ENCODE measurements at regions not wholly inside any gene's neighbourhood (a gene's known extent, or its start where the extent isn't known, plus 50 kb on each side); places are given as distances from the start of the nearest gene placed in this dataset.

GRCh38 chr5:74135033-74135432 is 505.5 kb downstream of the ENC1 start:
- CTCF ChIA-PET = no interaction called here
- POLR2A ChIA-PET = no interaction called here
- Mint-ChIP-seq H3K36me3 (ENCODE audit: low read depth) (no peaks in the 10 kb centered on the region), H3K4me1 (no peaks in the 10 kb centered on the region), H3K9me3 (no peaks in the 10 kb centered on the region), H3K27ac (no peak overlapping the region), H3K27me3 (peaks cover 2% of the 10 kb centered on the region), H3K4me3 (no peak overlapping the region)
- no peak for ATAC-seq (ENCODE audit: low read depth)
- TF ChIP-seq CTCF (IDR thresholded peaks at IDR 0.05) = no peak
- no peak for DNase-seq
- intact Hi-C loops (cut with micrococcal nuclease) = no loop called here

GRCh38 chr5:74132485-74132884 is 506.5 kb downstream of the ARHGEF28 start:
- POLR2A ChIA-PET = no interaction called here
- H3K4me1 Mint-ChIP-seq = no peaks in the 10 kb centered on the region
- H3K9me3 Mint-ChIP-seq = no peaks in the 10 kb centered on the region
- intact Hi-C loops (cut with micrococcal nuclease) = no loop called here
- peaks cover 2% of the 10 kb centered on the region for H3K27me3 Mint-ChIP-seq
- CTCF ChIA-PET = no interaction called here
- no peak for DNase-seq
- TF ChIP-seq CTCF (IDR thresholded peaks at IDR 0.05) = no peak
- no peak overlapping the region for H3K4me3 Mint-ChIP-seq
- ATAC-seq (ENCODE audit: low read depth) = no peak
- H3K36me3 Mint-ChIP-seq (ENCODE audit: low read depth) = no peaks in the 10 kb centered on the region
- H3K27ac Mint-ChIP-seq = no peak overlapping the region

GRCh38 chr5:74131250-74131649 is 505.3 kb downstream of the ARHGEF28 start:
- TF ChIP-seq CTCF (IDR thresholded peaks at IDR 0.05) = no peak
- no peak overlapping the region for H3K4me3 Mint-ChIP-seq
- no peaks in the 10 kb centered on the region for H3K27me3 Mint-ChIP-seq
- ChIA-PET CTCF (no interaction called here), POLR2A (no interaction called here)
- DNase-seq (no peak), ATAC-seq (ENCODE audit: low read depth) (no peak)
- intact Hi-C loops (cut with micrococcal nuclease) = no loop called here
- H3K27ac Mint-ChIP-seq = no peak overlapping the region
- H3K9me3 Mint-ChIP-seq = no peaks in the 10 kb centered on the region
- H3K36me3 Mint-ChIP-seq (ENCODE audit: low read depth) = no peaks in the 10 kb centered on the region
- no peaks in the 10 kb centered on the region for H3K4me1 Mint-ChIP-seq

- H3K9me3 Mint-ChIP-seq = no peaks in the 10 kb centered on the region
- no peak overlapping the region for H3K27ac Mint-ChIP-seq
- H3K4me3 Mint-ChIP-seq = no peak overlapping the region
- H3K27me3 Mint-ChIP-seq = no peaks in the 10 kb centered on the region
- intact Hi-C loops (cut with micrococcal nuclease) = no loop called here
- no peak for ATAC-seq (ENCODE audit: low read depth)
- ChIA-PET CTCF (no interaction called here), POLR2A (no interaction called here)
- H3K36me3 Mint-ChIP-seq (ENCODE audit: low read depth) = no peaks in the 10 kb centered on the region
- no peak for TF ChIP-seq CTCF (IDR thresholded peaks at IDR 0.05)
- no peak for DNase-seq
- no peaks in the 10 kb centered on the region for H3K4me1 Mint-ChIP-seq
These were observed 504.3 kb downstream of the ARHGEF28 start for GRCh38 chr5:74130155-74130897.

- no peak for ATAC-seq (ENCODE audit: low read depth)
- CTCF ChIA-PET = no interaction called here
- Mint-ChIP-seq H3K36me3 (ENCODE audit: low read depth) (no peaks in the 10 kb centered on the region), H3K4me1 (no peaks in the 10 kb centered on the region), H3K27me3 (no peaks in the 10 kb centered on the region), H3K4me3 (no peak overlapping the region), H3K27ac (no peak overlapping the region), H3K9me3 (no peaks in the 10 kb centered on the region)
- DNase-seq = no peak
- POLR2A ChIA-PET = no interaction called here
- TF ChIP-seq CTCF (IDR thresholded peaks at IDR 0.05) = no peak
- intact Hi-C loops (cut with micrococcal nuclease) = no loop called here
These were observed 501.7 kb downstream of the ARHGEF28 start for GRCh38 chr5:74127381-74128320.

All from activated B cell treated with CpG ODN at 0.5 μM for 24 hours (primary cell).